ENCODE measurements at regions not wholly inside any gene's neighbourhood (a gene's known extent, or its start where the extent isn't known, plus 50 kb on each side); places are given as distances from the start of the nearest gene placed in this dataset.

GRCh38 chr3:86814918-86815655 lies 175.9 kb downstream of the VGLL3 start:
- in situ Hi-C loops (cut with MboI) (no loop called here), intact Hi-C loops (cut with micrococcal nuclease; ENCODE audit: unreplicated experiment) (no loop called here)
- ATAC-seq (no peak), DNase-seq (ENCODE audit: low read depth, low spot score) (no peak), FAIRE-seq (no peak)
- Histone ChIP-seq H3K9ac (ENCODE audit: control insufficient read depth, insufficient read depth, low read length) (no peak overlapping the region), H3K4me1 (ENCODE audit: control insufficient read depth, insufficient read depth, low read length) (no peaks in the 10 kb centered on the region), H3K9me3 (replicated peaks; ENCODE audit: control insufficient read depth, insufficient read depth, low read length) (no peaks in the 10 kb centered on the region), H3K36me3 (ENCODE audit: control insufficient read depth in 2 of 2, insufficient read depth in 2 of 2, low read length in 1 of 2) (no peaks in the 10 kb centered on the region), H4K20me1 (ENCODE audit: control insufficient read depth, insufficient read depth) (no peaks in the 10 kb centered on the region), H3K27ac (ENCODE audit: control insufficient read depth, insufficient read depth) (no peak overlapping the region), H3K79me2 (ENCODE audit: control insufficient read depth, insufficient read depth, low read length) (no peaks in the 10 kb centered on the region), H3K4me2 (ENCODE audit: control insufficient read depth, insufficient read depth) (no peak overlapping the region), H3K27me3 (replicated peaks in 1 of 2; ENCODE audit: control insufficient read depth in 2 of 2, insufficient read depth in 2 of 2, low read length in 1 of 2) (no peaks in the 10 kb centered on the region), H2AFZ (ENCODE audit: control insufficient read depth, low read depth, low read length) (no peak overlapping the region), H3K4me3 (no peak overlapping the region)
- ChIA-PET CTCF (interaction anchor here (0.8 to 1.4 kb wide), 2 partner anchors 16 to 17 kb away, joined by 3 to 4 read pairs; no protein-coding TSS in a partner anchor), POLR2A (no interaction called here), SMC1A (ENCODE audit: uncharacterized antibody, unreplicated experiment) (interaction anchor here (0.8 kb wide), 1 partner anchor 59 kb away, joined by 3 read pairs; no protein-coding TSS in a partner anchor), RAD21 (ENCODE audit: unreplicated experiment) (no interaction called here)
- no peak for TF ChIP-seq ATF2 (IDR thresholded peaks at IDR 0.05; ENCODE audit: low read length)
- TF ChIP-seq ESRRA (IDR thresholded peaks at IDR 0.05; ENCODE audit: low read length), result no peak
- TF ChIP-seq REST (IDR thresholded peaks at IDR 0.05; ENCODE audit: low read depth, low read length), result no peak
- no TSS peak for BruUV-seq (replicated peaks)
- WGBS (ENCODE audit: insufficient coverage, insufficient replicate concordance, low lambda C conversion rate, missing lambda C conversion rate), result 24% methylated on average over 4 of the region's 4 CpGs
